GM06990 (cell line): ENCODE measurements at regions not wholly inside any gene's neighbourhood (a gene's known extent, or its start where the extent isn't known, plus 50 kb on each side); places are given as distances from the start of the nearest gene placed in this dataset.

Source experiments
- DNase-seq: peaks from one replicate; pipeline ENCODE4 v3.0.0-alpha.2; 2011; ENCODE audit not compliant: insufficient read length; ENCODE audit errors: extremely low read depth
- H3K27me3 ChIP-seq: replicated peaks from 2 replicates; pipeline ENCODE4 v1.6.0; 2011; ENCODE audit warnings: low read length; ENCODE audit not compliant: control insufficient read depth, insufficient read depth
- H3K36me3 ChIP-seq: 2 replicates; pipeline ENCODE4 v1.5.1; 2011; ENCODE audit warnings: low read length; ENCODE audit not compliant: control insufficient read depth, insufficient read depth
- H3K4me3 ChIP-seq: replicated peaks from 2 replicates; pipeline ENCODE4 v1.5.1; 2011; ENCODE audit warnings: low read depth, mild to moderate bottlenecking, control low read depth, low read length
- CTCF ChIP-seq: IDR thresholded peaks from 2 replicates; pipeline ENCODE4 v1.5.1; 2011; ENCODE audit warnings: low read length, control low read depth, mild to moderate bottlenecking, inconsistent platforms; ENCODE audit not compliant: insufficient read depth, poor library complexity, severe bottlenecking

- Histone ChIP-seq H3K27me3 (no peaks in the 10 kb centered on the region), H3K4me3 (no peak overlapping the region), H3K36me3 (no peaks in the 10 kb centered on the region)
- no peak for DNase-seq
- TF ChIP-seq CTCF, result no peak
Measured at GRCh38 chr6:169142538-169142844, 111.2 kb downstream of the THBS2 start.

GRCh38 chr6:169141671-169142537 is 111.7 kb downstream of the THBS2 start:
- H3K4me3 ChIP-seq, result no peak overlapping the region
- no peak for DNase-seq
- H3K27me3 ChIP-seq, result no peaks in the 10 kb centered on the region
- TF ChIP-seq CTCF, result no peak
- no peaks in the 10 kb centered on the region for H3K36me3 ChIP-seq

- no peaks in the 10 kb centered on the region for H3K27me3 ChIP-seq
- no peak for DNase-seq
- no peak for TF ChIP-seq CTCF
- no peak overlapping the region for H3K4me3 ChIP-seq
- no peaks in the 10 kb centered on the region for H3K36me3 ChIP-seq
Measured at GRCh38 chr6:169140986-169141495, 112.6 kb downstream of the THBS2 start.

- no peaks in the 10 kb centered on the region for H3K27me3 ChIP-seq
- TF ChIP-seq CTCF, result no peak
- no peaks in the 10 kb centered on the region for H3K36me3 ChIP-seq
- no peak overlapping the region for H3K4me3 ChIP-seq
- no peak for DNase-seq
Measured at GRCh38 chr6:169139179-169139971, 114.3 kb downstream of the THBS2 start.

GRCh38 chr6:169132352-169132940 is 121.2 kb downstream of the THBS2 start:
- no peak for TF ChIP-seq CTCF
- no peak for DNase-seq
- Histone ChIP-seq H3K36me3 (no peaks in the 10 kb centered on the region), H3K4me3 (no peak overlapping the region), H3K27me3 (no peaks in the 10 kb centered on the region)
